GM10266 (cell line): ENCODE measurements at regions not wholly inside any gene's neighbourhood (a gene's known extent, or its start where the extent isn't known, plus 50 kb on each side); places are given as distances from the start of the nearest gene placed in this dataset.
"Not testable (repeated sequence)": the region's sequence is repeated elsewhere in the genome, so short reads cannot be mapped to it uniquely, and the experiment has no call there.

Experiments used
- DNase-seq: peaks from one replicate; pipeline ENCODE4 v3.0.0; 2012; ENCODE audit errors: extremely low spot score
- CTCF ChIP-seq: IDR thresholded peaks from 2 replicates; pipeline ENCODE4 v1.5.1; 2012; ENCODE audit warnings: mild to moderate bottlenecking, low read depth; ENCODE audit not compliant: control insufficient read depth, insufficient read depth; ENCODE audit errors: missing control alignments

- no peak for TF ChIP-seq CTCF
- DNase-seq, result no peak
Observed at GRCh38 chr1:166673722-166674121, 165.6 kb upstream of the POGK start.

GRCh38 chr1:166675213-166675612, 164.1 kb upstream of the POGK start:
- no peak for TF ChIP-seq CTCF
- DNase-seq, result no peak

GRCh38 chr1:166676981-166677380, 162.3 kb upstream of the POGK start:
- no peak for TF ChIP-seq CTCF
- no peak for DNase-seq

- TF ChIP-seq CTCF, result no peak
- DNase-seq, result no peak
Observed at GRCh38 chr1:166679369-166679768, 159.9 kb upstream of the POGK start.

- no peak for TF ChIP-seq CTCF
- DNase-seq, result no peak
Observed at GRCh38 chr1:166682588-166682987, 156.7 kb upstream of the POGK start.

GRCh38 chr1:166684669-166685068, 154.6 kb upstream of the POGK start:
- DNase-seq, result not testable (repeated sequence)

GRCh38 chr1:166685200-166685599, 154.1 kb upstream of the POGK start:
- DNase-seq, result no peak
- no peak for TF ChIP-seq CTCF

- not testable (repeated sequence) for DNase-seq
Observed at GRCh38 chr1:166685891-166686290, 153.4 kb upstream of the POGK start.

GRCh38 chr1:166690596-166690995, 148.7 kb upstream of the POGK start:
- DNase-seq, result not testable (repeated sequence)
